ENCODE measurements at regions not wholly inside any gene's neighbourhood (a gene's known extent, or its start where the extent isn't known, plus 50 kb on each side); places are given as distances from the start of the nearest gene placed in this dataset.

GRCh38 chr4:179894066-179894778, 2349.0 kb upstream of the TENM3 start:
- FAIRE-seq, result no peak

- no peak for FAIRE-seq
These were observed 2323.6 kb upstream of the TENM3 start for GRCh38 chr4:179919587-179919986.

GRCh38 chr4:179927473-179927872, 2315.7 kb upstream of the TENM3 start:
- no peak for FAIRE-seq

- no peak for FAIRE-seq
These were observed 2301.3 kb upstream of the TENM3 start for GRCh38 chr4:179941911-179942310.

- FAIRE-seq, result no peak
These were observed 2266.4 kb upstream of the TENM3 start for GRCh38 chr4:179976777-179977176.

- no peak for FAIRE-seq
These were observed 2265.8 kb upstream of the TENM3 start for GRCh38 chr4:179977378-179977777.

- no peak for FAIRE-seq
These were observed 2262.0 kb upstream of the TENM3 start for GRCh38 chr4:179981161-179981560.

- FAIRE-seq, result no peak
These were observed 2253.2 kb upstream of the TENM3 start for GRCh38 chr4:179989975-179990374.

GRCh38 chr4:180009316-180009715, 2233.9 kb upstream of the TENM3 start:
- FAIRE-seq, result no peak

- no peak for FAIRE-seq
These were observed 2214.5 kb upstream of the TENM3 start for GRCh38 chr4:180028682-180029081.

- FAIRE-seq, result no peak
These were observed 2211.9 kb upstream of the TENM3 start for GRCh38 chr4:180031330-180031729.

GRCh38 chr4:180041576-180041975, 2201.6 kb upstream of the TENM3 start:
- no peak for FAIRE-seq

- no peak for FAIRE-seq
These were observed 2190.6 kb upstream of the TENM3 start for GRCh38 chr4:180052629-180053028.

GRCh38 chr4:180054291-180054690, 2188.9 kb upstream of the TENM3 start:
- FAIRE-seq, result no peak

GRCh38 chr4:180057299-180057721, 2185.9 kb upstream of the TENM3 start:
- no peak for FAIRE-seq

GRCh38 chr4:180057891-180058671, 2185.1 kb upstream of the TENM3 start:
- no peak for FAIRE-seq

- no peak for FAIRE-seq
These were observed 2184.4 kb upstream of the TENM3 start for GRCh38 chr4:180058691-180059215.

GRCh38 chr4:180059216-180059881, 2183.9 kb upstream of the TENM3 start:
- no peak for FAIRE-seq

GRCh38 chr4:180060159-180060889, 2182.9 kb upstream of the TENM3 start:
- FAIRE-seq, result no peak

GRCh38 chr4:180081072-180081471, 2162.1 kb upstream of the TENM3 start:
- no peak for FAIRE-seq

- no peak for FAIRE-seq
These were observed 2158.6 kb upstream of the TENM3 start for GRCh38 chr4:180084561-180084960.

- peak; percentile 5 for FAIRE-seq
These were observed 2156.6 kb upstream of the TENM3 start for GRCh38 chr4:180086480-180087190.
